ENCODE measurements at regions not wholly inside any gene's neighbourhood (a gene's known extent, or its start where the extent isn't known, plus 50 kb on each side); places are given as distances from the start of the nearest gene placed in this dataset.
A peak's percentile ranks its signal among the peaks of the same experiment; 100 is the strongest.
"Not testable (repeated sequence)": the region's sequence is repeated elsewhere in the genome, so short reads cannot be mapped to it uniquely, and the experiment has no call there.

- Histone ChIP-seq H3K27ac (ENCODE audit: low read length) (peak overlapping the region; percentile 100), H3K4me3 (ENCODE audit: low read depth in 1 of 2, low read length in 2 of 2) (peak overlapping the region in 1 of 2 experiments; percentile 45; a peak in 2 of 4 replicates), H3K79me2 (ENCODE audit: insufficient read depth, low read length) (peaks cover 8% of the 10 kb centered on the region; the same call in 1 of the 2 replicates), H3K27me3 (ENCODE audit: insufficient read depth, low read length, poor library complexity) (no peaks in the 10 kb centered on the region), H3K4me2 (ENCODE audit: insufficient read depth, low read length) (peak overlapping the region; percentile 58), H3K4me1 (ENCODE audit: insufficient read depth, low read length) (peaks cover 68% of the 10 kb centered on the region), H2AFZ (ENCODE audit: low read depth, low read length) (no peak overlapping the region; the same call in 1 of the 2 replicates), H3K9ac (ENCODE audit: low read depth, low read length) (peak overlapping the region; percentile 69), H4K20me1 (ENCODE audit: insufficient read depth, low read length) (no peaks in the 10 kb centered on the region), H3K36me3 (ENCODE audit: insufficient read depth, low read length) (no peaks in the 10 kb centered on the region), H3K9me3 (ENCODE audit: insufficient read depth, low read length, severe bottlenecking) (no peaks in the 10 kb centered on the region)
- TF ChIP-seq, protein P1, sequence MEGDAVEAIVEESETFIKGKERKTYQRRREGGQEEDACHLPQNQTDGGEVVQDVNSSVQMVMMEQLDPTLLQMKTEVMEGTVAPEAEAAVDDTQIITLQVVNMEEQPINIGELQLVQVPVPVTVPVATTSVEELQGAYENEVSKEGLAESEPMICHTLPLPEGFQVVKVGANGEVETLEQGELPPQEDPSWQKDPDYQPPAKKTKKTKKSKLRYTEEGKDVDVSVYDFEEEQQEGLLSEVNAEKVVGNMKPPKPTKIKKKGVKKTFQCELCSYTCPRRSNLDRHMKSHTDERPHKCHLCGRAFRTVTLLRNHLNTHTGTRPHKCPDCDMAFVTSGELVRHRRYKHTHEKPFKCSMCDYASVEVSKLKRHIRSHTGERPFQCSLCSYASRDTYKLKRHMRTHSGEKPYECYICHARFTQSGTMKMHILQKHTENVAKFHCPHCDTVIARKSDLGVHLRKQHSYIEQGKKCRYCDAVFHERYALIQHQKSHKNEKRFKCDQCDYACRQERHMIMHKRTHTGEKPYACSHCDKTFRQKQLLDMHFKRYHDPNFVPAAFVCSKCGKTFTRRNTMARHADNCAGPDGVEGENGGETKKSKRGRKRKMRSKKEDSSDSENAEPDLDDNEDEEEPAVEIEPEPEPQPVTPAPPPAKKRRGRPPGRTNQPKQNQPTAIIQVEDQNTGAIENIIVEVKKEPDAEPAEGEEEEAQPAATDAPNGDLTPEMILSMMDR (IDR thresholded peaks at IDR 0.05; ENCODE audit: borderline replicate concordance, extremely low read depth, low read length, poor library complexity, severe bottlenecking): peak; percentile 35
- no peak for TF ChIP-seq EZH2 (IDR thresholded peaks at IDR 0.05; ENCODE audit: borderline replicate concordance, low read depth, low read length, severe bottlenecking)
- DNase-seq (peak; percentile 94), ATAC-seq (ENCODE audit: insufficient read depth, low read depth) (peak; percentile 79)
These were observed 54.2 kb upstream of the NOTCH1 start for GRCh38 chr9:136599811-136600660.

DNA sequence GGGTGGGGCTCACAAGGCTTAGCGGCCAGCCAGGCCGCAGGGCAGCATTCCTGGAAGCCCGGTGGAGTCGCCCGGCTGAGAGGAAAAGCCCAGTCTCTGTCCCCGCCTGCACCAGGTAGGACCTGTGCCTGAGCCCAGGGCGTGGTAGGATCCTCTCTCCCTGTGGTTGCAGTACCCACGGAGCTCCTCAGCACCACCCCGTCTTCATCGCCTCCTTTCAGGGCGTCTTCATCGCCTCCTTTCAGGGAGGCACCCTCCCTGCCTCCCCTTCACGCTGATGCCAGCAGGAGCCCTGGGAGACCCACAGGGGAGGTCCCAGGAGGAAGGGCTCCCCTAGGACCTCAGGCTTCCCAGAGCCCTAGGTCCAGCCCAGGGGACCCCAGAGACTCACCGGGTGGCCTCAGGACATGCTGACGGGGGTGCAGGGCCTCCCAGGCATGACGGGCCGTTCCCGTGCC lies 53.3 kb upstream of the NOTCH1 start:
- no peaks in the 10 kb centered on the region for H4K20me1 ChIP-seq (ENCODE audit: insufficient read depth, low read length)
- H3K27me3 ChIP-seq (ENCODE audit: insufficient read depth, low read length, poor library complexity): no peaks in the 10 kb centered on the region
- H3K27ac ChIP-seq (ENCODE audit: low read length): peak overlapping the region; percentile 100
- peak overlapping the region; percentile 69 for H3K9ac ChIP-seq (ENCODE audit: low read depth, low read length)
- no peak overlapping the region for H2AFZ ChIP-seq (ENCODE audit: low read depth, low read length)
- H3K9me3 ChIP-seq (ENCODE audit: insufficient read depth, low read length, severe bottlenecking): no peaks in the 10 kb centered on the region
- H3K79me2 ChIP-seq (ENCODE audit: insufficient read depth, low read length): peaks cover 8% of the 10 kb centered on the region; the same call in 1 of the 2 replicates
- H3K4me1 ChIP-seq (ENCODE audit: insufficient read depth, low read length): peaks cover 68% of the 10 kb centered on the region
- DNase-seq (peak; percentile 62), ATAC-seq (ENCODE audit: insufficient read depth, low read depth) (peak; percentile 21)
- H3K36me3 ChIP-seq (ENCODE audit: insufficient read depth, low read length): no peaks in the 10 kb centered on the region
- H3K4me3 ChIP-seq (ENCODE audit: low read depth in 1 of 2, low read length in 2 of 2): peak overlapping the region in 1 of 2 experiments; percentile 45; a peak in 1 of 4 replicates
- H3K4me2 ChIP-seq (ENCODE audit: insufficient read depth, low read length): peak overlapping the region; percentile 58
- TF ChIP-seq EZH2 (IDR thresholded peaks at IDR 0.05; ENCODE audit: borderline replicate concordance, low read depth, low read length, severe bottlenecking): no peak
- TF ChIP-seq, protein P1 (IDR thresholded peaks at IDR 0.05; ENCODE audit: borderline replicate concordance, extremely low read depth, low read length, poor library complexity, severe bottlenecking): peak; percentile 21

- peak overlapping the region; percentile 69 for H3K9ac ChIP-seq (ENCODE audit: low read depth, low read length)
- peak overlapping the region in 1 of 2 experiments; percentile 45; a peak in 1 of 4 replicates for H3K4me3 ChIP-seq (ENCODE audit: low read depth in 1 of 2, low read length in 2 of 2)
- H3K27me3 ChIP-seq (ENCODE audit: insufficient read depth, low read length, poor library complexity); ATAC-seq (ENCODE audit: insufficient read depth, low read depth); DNase-seq; H4K20me1 ChIP-seq (ENCODE audit: insufficient read depth, low read length); H3K79me2 ChIP-seq (ENCODE audit: insufficient read depth, low read length); H2AFZ ChIP-seq (ENCODE audit: low read depth, low read length); H3K36me3 ChIP-seq (ENCODE audit: insufficient read depth, low read length); H3K9me3 ChIP-seq (ENCODE audit: insufficient read depth, low read length, severe bottlenecking): not testable (repeated sequence)
- peak overlapping the region; percentile 100 for H3K27ac ChIP-seq (ENCODE audit: low read length)
- peaks cover 68% of the 10 kb centered on the region for H3K4me1 ChIP-seq (ENCODE audit: insufficient read depth, low read length)
- peak overlapping the region; percentile 58; the same call in 1 of the 2 replicates for H3K4me2 ChIP-seq (ENCODE audit: insufficient read depth, low read length)
These were observed 52.7 kb upstream of the NOTCH1 start for GRCh38 chr9:136598390-136599073.
